H1 (cell line): ENCODE measurements at regions not wholly inside any gene's neighbourhood (a gene's known extent, or its start where the extent isn't known, plus 50 kb on each side); places are given as distances from the start of the nearest gene placed in this dataset.

Source experiments
- CTCF ChIA-PET: fragments of 300-600 bp; sonication (Branson Sonifier 250); formaldehyde crosslinking; loops from one replicate; lab custom pipeline; 2021; ENCODE audit not compliant: partially characterized antibody; lab: Charles Lee
- POLR2A ChIA-PET: fragments of 300-600 bp; sonication (Branson Sonifier 250); formaldehyde crosslinking; loops from one replicate; lab custom pipeline; 2021; ENCODE audit warnings: inconsistent platforms; ENCODE audit not compliant: partially characterized antibody; lab: Charles Lee
- DNase-seq, 2 experiments: peaks; one replicate each; pipeline versions ENCODE4 v3.0.0 to v3.0.0-alpha.2; 2010 to 2022; ENCODE audit warnings: low spot score in 2 of 2, low read depth in 1 of 2, mixed read lengths in 1 of 2
- FAIRE-seq: peaks from 2 replicates; lab custom pipeline; 2011; peaks lifted over from hg19 to GRCh38; lab: Jason Lieb, UNC
- H2AFZ ChIP-seq: 2 replicates; pipeline ENCODE4 v1.8.1; 2012; ENCODE audit warnings: low read length, inconsistent platforms
- H2AK5ac ChIP-seq: 2 replicates; pipeline ENCODE4 v1.6.1; 2013; ENCODE audit warnings: low read depth, low read length
- H2BK120ac ChIP-seq: replicated peaks from 2 replicates; pipeline ENCODE3; 2013; ENCODE audit warnings: low read depth, low read length, inconsistent platforms
- H2BK12ac ChIP-seq: 2 replicates; pipeline ENCODE4 v1.6.1; 2013; ENCODE audit warnings: low read depth, low read length
- H2BK15ac ChIP-seq: 2 replicates; pipeline ENCODE4 v1.6.1; 2013; ENCODE audit warnings: low read length
- H2BK20ac ChIP-seq: 2 replicates; pipeline ENCODE4 v1.6.1; 2013; ENCODE audit warnings: low read length
- H2BK5ac ChIP-seq: 2 replicates; pipeline ENCODE4 v1.6.1; 2013; ENCODE audit warnings: low read depth, low read length
- H3K14ac ChIP-seq: 2 replicates; pipeline ENCODE4 v1.6.1; 2013; ENCODE audit warnings: inconsistent platforms; ENCODE audit not compliant: insufficient read length
- H3K18ac ChIP-seq: 2 replicates; pipeline ENCODE4 v1.6.1; 2013; ENCODE audit warnings: low read length; ENCODE audit errors: extremely low read depth
- H3K23ac ChIP-seq: 2 replicates; pipeline ENCODE4 v1.6.1; 2013; ENCODE audit warnings: inconsistent platforms; ENCODE audit not compliant: insufficient read length
- H3K23me2 ChIP-seq: 2 replicates; pipeline ENCODE4 v1.6.1; 2013; ENCODE audit warnings: low read depth, low read length
- H3K27ac ChIP-seq: 2 replicates; pipeline ENCODE4 v1.6.1; 2011; ENCODE audit warnings: low read depth, low read length, inconsistent platforms
- H3K27me3 ChIP-seq, 4 experiments: replicated peaks in 1 of 4; 1 replicate in 1 of 4; 2 replicates in 3 of 4; pipeline versions ENCODE4 v1.6.1 to v1.8.1; 2011 to 2013; ENCODE audit warnings: low read length in 3 of 4, mild to moderate bottlenecking in 3 of 4, inconsistent platforms in 2 of 4, mixed read lengths in 2 of 4, moderate library complexity in 1 of 4; ENCODE audit not compliant: control insufficient read depth in 3 of 4, insufficient read depth in 3 of 4; ENCODE audit errors: extremely low read depth in 1 of 4
- H3K36me3 ChIP-seq, 4 experiments: 2 replicates each; pipeline versions ENCODE4 v1.6.1 to v1.8.1; 2011 to 2013; ENCODE audit warnings: mild to moderate bottlenecking in 4 of 4, low read length in 3 of 4, moderate library complexity in 2 of 4, control low read depth in 1 of 4, inconsistent platforms in 1 of 4; ENCODE audit not compliant: insufficient read depth in 4 of 4, control insufficient read depth in 2 of 4
- H3K4ac ChIP-seq: replicated peaks from 2 replicates; pipeline ENCODE3; 2013; ENCODE audit warnings: low read length, low read depth, mixed read lengths, inconsistent platforms; ENCODE audit not compliant: insufficient read length
- H3K4me1 ChIP-seq, 4 experiments: replicated peaks in 1 of 4; 1 replicate in 1 of 4; 2 replicates in 3 of 4; pipeline versions ENCODE4 v1.6.1 to v1.8.1; 2011 to 2013; ENCODE audit warnings: low read length in 3 of 4, inconsistent platforms in 2 of 4, mixed read lengths in 1 of 4; ENCODE audit not compliant: insufficient read depth in 4 of 4, control insufficient read depth in 3 of 4
- H3K4me2 ChIP-seq, 2 experiments: 2 replicates each; pipeline versions ENCODE4 v1.6.1 to v1.8.1; 2011 to 2013; ENCODE audit warnings: low read depth in 2 of 2, low read length in 2 of 2, control low read depth in 1 of 2, inconsistent platforms in 1 of 2, mild to moderate bottlenecking in 1 of 2; ENCODE audit not compliant: insufficient read depth in 1 of 2
- H3K4me3 ChIP-seq, 4 experiments: fragments of 200-600, 300-600 bp in 1 of 4; sonication (generic), shearing (Covaris generic), sonication (Bioruptor Twin) in 1 of 4; 2 replicates each; pipeline versions ENCODE4 v1.5.1 to v1.8.1; 2011 to 2016; ENCODE audit warnings: low read length in 4 of 4, low read depth in 3 of 4, control low read depth in 2 of 4, inconsistent platforms in 2 of 4, mild to moderate bottlenecking in 2 of 4, mixed read lengths in 1 of 4, moderate library complexity in 1 of 4; ENCODE audit not compliant: insufficient read depth in 2 of 4; ENCODE audit errors: extremely low read depth in 1 of 4
- H3K56ac ChIP-seq: replicated peaks from 2 replicates; pipeline ENCODE3; 2013; ENCODE audit warnings: low read depth, mild to moderate bottlenecking, mixed read lengths, low read length, inconsistent platforms; ENCODE audit not compliant: insufficient read length
- H3K79me1 ChIP-seq: 2 replicates; pipeline ENCODE4 v1.6.1; 2013; ENCODE audit warnings: low read depth, low read length, control low read depth
- H3K79me2 ChIP-seq, 2 experiments: 2 replicates each; pipeline versions ENCODE4 v1.6.1 to v1.8.1; 2012 to 2013; ENCODE audit warnings: low read length in 2 of 2, mild to moderate bottlenecking in 2 of 2, inconsistent platforms in 1 of 2; ENCODE audit not compliant: insufficient read depth in 2 of 2, control insufficient read depth in 1 of 2
- H3K9ac ChIP-seq, 4 experiments: replicated peaks in 1 of 4; 1 replicate in 1 of 4; 2 replicates in 3 of 4; pipeline versions ENCODE4 v1.6.1 to v1.8.1; 2011 to 2013; ENCODE audit warnings: low read depth in 3 of 4, low read length in 3 of 4, control low read depth in 2 of 4, mild to moderate bottlenecking in 2 of 4, moderate library complexity in 2 of 4, inconsistent platforms in 1 of 4; ENCODE audit errors: extremely low read depth in 1 of 4
- H3K9me3 ChIP-seq, 2 experiments: 2 replicates each; pipeline versions ENCODE4 v1.6.1 to v1.8.1; 2012 to 2013; ENCODE audit warnings: mild to moderate bottlenecking in 2 of 2, moderate library complexity in 2 of 2, control low read depth in 1 of 2, inconsistent platforms in 1 of 2, low read depth in 1 of 2, low read length in 1 of 2, mixed read lengths in 1 of 2; ENCODE audit not compliant: insufficient read depth in 2 of 2
- H4K20me1 ChIP-seq, 2 experiments: replicated peaks in 1 of 2; 2 replicates each; pipeline versions ENCODE3 to v1.8.1; 2011 to 2013; ENCODE audit warnings: inconsistent platforms in 2 of 2, low read length in 2 of 2, mild to moderate bottlenecking in 1 of 2; ENCODE audit not compliant: insufficient read depth in 2 of 2, control insufficient read depth in 1 of 2
- H4K5ac ChIP-seq: 2 replicates; pipeline ENCODE4 v1.6.1; 2013; ENCODE audit warnings: low read length, low read depth, mixed read lengths, inconsistent platforms; ENCODE audit not compliant: insufficient read length
- H4K8ac ChIP-seq: 2 replicates; pipeline ENCODE4 v1.8.0; 2013; ENCODE audit warnings: mild to moderate bottlenecking, moderate library complexity, low read length, inconsistent platforms; ENCODE audit not compliant: insufficient read depth; ENCODE audit errors: extremely low read depth
- H4K91ac ChIP-seq: replicated peaks from 2 replicates; pipeline ENCODE3; 2013; ENCODE audit warnings: low read length, mixed read lengths, inconsistent platforms; ENCODE audit not compliant: insufficient read length
- CBX8 ChIP-seq: fragments of 300-800, 300-1000 bp; sonication (generic); IDR thresholded peaks from 2 replicates; pipeline ENCODE4 v1.7.1; 2016; ENCODE audit warnings: low read depth, low read length, borderline replicate concordance
- CEBPB ChIP-seq: IDR thresholded peaks from 2 replicates; pipeline ENCODE4 v1.6.1; 2012; ENCODE audit warnings: low read depth, low read length
- CHD2 ChIP-seq: IDR thresholded peaks from 2 replicates; pipeline ENCODE4 v1.6.1; 2012; ENCODE audit warnings: low read length, improper control_type of control experiment
- CTBP2 ChIP-seq: IDR thresholded peaks from 2 replicates; pipeline ENCODE4 v1.7.0; 2011; ENCODE audit warnings: borderline replicate concordance, mild to moderate bottlenecking, moderate library complexity, mixed read lengths, low read length; ENCODE audit not compliant: insufficient read depth, insufficient read length
- HDAC2 ChIP-seq, 2 experiments: fragments of 300-600 bp in 1 of 2; sonication (generic) in 1 of 2; IDR thresholded peaks; 2 replicates each; pipeline ENCODE4 v1.6.1; 2011 to 2012; ENCODE audit warnings: low read depth in 2 of 2, low read length in 2 of 2, mild to moderate bottlenecking in 2 of 2, moderate library complexity in 2 of 2, borderline replicate concordance in 1 of 2, inconsistent platforms in 1 of 2
- KDM5A ChIP-seq: fragments of 200-600 bp; IDR thresholded peaks from 2 replicates; pipeline ENCODE4 v1.7.1; 2012; ENCODE audit warnings: mild to moderate bottlenecking, low read length, inconsistent platforms, mixed read lengths
- POLR2A ChIP-seq, 2 experiments: IDR thresholded peaks; 1 replicate in 1 of 2; 2 replicates in 1 of 2; pipeline ENCODE4 v1.6.1; 2011; ENCODE audit warnings: low read depth in 2 of 2, low read length in 2 of 2, mild to moderate bottlenecking in 2 of 2; ENCODE audit errors: control extremely low read depth in 1 of 2
- RXRA ChIP-seq: IDR thresholded peaks from 2 replicates; pipeline ENCODE4 v1.6.1; 2011; ENCODE audit warnings: low read depth, mild to moderate bottlenecking, low read length, moderate library complexity; ENCODE audit not compliant: insufficient read depth
- SAP30 ChIP-seq: fragments of 300-600 bp; sonication (generic); IDR thresholded peaks from 2 replicates; pipeline ENCODE4 v1.7.1; 2012; ENCODE audit warnings: low read length, moderate library complexity, mild to moderate bottlenecking, inconsistent platforms; ENCODE audit not compliant: insufficient read depth, insufficient replicate concordance
- SP1 ChIP-seq: IDR thresholded peaks from 2 replicates; pipeline ENCODE4 v1.6.1; 2011; ENCODE audit warnings: low read depth, low read length
- SP4 ChIP-seq: IDR thresholded peaks from 2 replicates; pipeline ENCODE4 v1.6.1; 2012; ENCODE audit warnings: low read length, inconsistent platforms
- SUZ12 ChIP-seq: fragments of 200-600 bp; sonication (generic); IDR thresholded peaks from 2 replicates; pipeline ENCODE4 v1.6.1; 2012; ENCODE audit warnings: mild to moderate bottlenecking, inconsistent platforms, low read length, moderate library complexity, mixed read lengths
- TEAD4 ChIP-seq: IDR thresholded peaks from 2 replicates; pipeline ENCODE4 v1.6.1; 2012; ENCODE audit warnings: low read depth, low read length, inconsistent platforms, mixed read lengths
- WGBS, 2 experiments: shearing (Covaris generic) in 1 of 2; methylation state at CpG; one replicate each; pipeline versions ENCODE4 v1.1.6 to v1.1.7; 2013 to 2015; ENCODE audit warnings: low lambda C conversion rate in 2 of 2, mixed read lengths in 2 of 2, inconsistent platforms in 1 of 2, low coverage in 1 of 2, missing lambda C conversion rate in 1 of 2; ENCODE audit not compliant: insufficient replicate concordance in 2 of 2, insufficient coverage in 1 of 2, insufficient read length in 1 of 2; ENCODE audit errors: extremely low coverage in 1 of 2, missing lambda C conversion rate in 1 of 2; 5-methylcytosine and 5-hydroxymethylcytosine counted together
- TF ChIP-seq, protein P1 (sequence below): IDR thresholded peaks from 2 replicates; pipeline ENCODE4 v1.6.1; 2012; ENCODE audit warnings: low read length, inconsistent platforms

DNA sequence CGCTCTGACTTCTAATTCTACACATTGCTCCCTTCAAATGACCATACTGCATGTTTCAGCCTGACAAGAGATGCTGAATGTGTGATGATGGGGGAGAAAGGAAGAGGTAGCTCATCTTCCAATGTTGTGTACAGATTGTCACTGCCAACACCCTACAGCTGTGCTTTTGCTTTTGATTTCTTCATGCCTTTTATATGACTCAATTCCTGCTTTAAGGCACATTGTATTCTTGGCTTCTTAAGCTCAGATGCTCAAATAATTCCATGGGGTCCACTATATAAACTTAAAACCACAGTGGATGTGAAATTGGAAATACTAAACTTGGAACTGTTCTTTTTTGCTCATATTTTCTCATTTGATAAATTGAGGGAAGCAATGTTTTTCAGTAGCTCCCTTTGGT, 183.2 kb upstream of the WDFY3 start:
- Histone ChIP-seq H4K91ac (no peak overlapping the region), H3K4me2 (no peak overlapping the region), H3K79me1 (no peaks in the 10 kb centered on the region), H2BK5ac (no peak overlapping the region), H2BK120ac (no peak overlapping the region), H3K9me3 (no peaks in the 10 kb centered on the region), H2BK12ac (no peak overlapping the region), H3K79me2 (no peaks in the 10 kb centered on the region), H2AFZ (no peak overlapping the region), H3K56ac (no peak overlapping the region), H3K36me3 (no peaks in the 10 kb centered on the region), H2AK5ac (no peak overlapping the region), H3K9ac (no peak overlapping the region), H3K23me2 (no peaks in the 10 kb centered on the region), H4K8ac (no peak overlapping the region), H2BK20ac (no peak overlapping the region), H3K4ac (no peak overlapping the region), H3K23ac (no peak overlapping the region), H4K20me1 (no peaks in the 10 kb centered on the region), H3K14ac (no peak overlapping the region), H3K27me3 (no peaks in the 10 kb centered on the region), H3K18ac (no peak overlapping the region), H3K4me1 (no peaks in the 10 kb centered on the region), H3K27ac (no peak overlapping the region), H3K4me3 (no peak overlapping the region), H4K5ac (no peak overlapping the region), H2BK15ac (no peak overlapping the region)
- ChIA-PET POLR2A (no interaction called here), CTCF (interaction anchor here (0.7 to 3.6 kb wide), 11 partner anchors 16 to 598 kb away, joined by 3 to 16 read pairs (median 5); no protein-coding TSS in a partner anchor)
- FAIRE-seq (no peak), DNase-seq (no peak)
- 89% methylated on average over 1 of the region's 1 CpG; no CpG with 5 or more reads in 1 of the 2 experiments for WGBS, 2 experiments
- TF ChIP-seq RXRA (no peak), SUZ12 (no peak), POLR2A (IDR thresholded peaks at IDR 0.05; ENCODE audit: control extremely low read depth in 1 of 2, low read depth in 2 of 2, low read length in 2 of 2) (no peak), CHD2 (no peak), SP1 (no peak), TEAD4 (no peak), SP4 (no peak), CBX8 (no peak), KDM5A (no peak), CEBPB (no peak), HDAC2 (IDR thresholded peaks at IDR 0.05; ENCODE audit: borderline replicate concordance in 1 of 2, low read depth in 2 of 2, low read length in 2 of 2) (no peak), SAP30 (no peak), CTBP2 (no peak)
- TF ChIP-seq, protein P1, sequence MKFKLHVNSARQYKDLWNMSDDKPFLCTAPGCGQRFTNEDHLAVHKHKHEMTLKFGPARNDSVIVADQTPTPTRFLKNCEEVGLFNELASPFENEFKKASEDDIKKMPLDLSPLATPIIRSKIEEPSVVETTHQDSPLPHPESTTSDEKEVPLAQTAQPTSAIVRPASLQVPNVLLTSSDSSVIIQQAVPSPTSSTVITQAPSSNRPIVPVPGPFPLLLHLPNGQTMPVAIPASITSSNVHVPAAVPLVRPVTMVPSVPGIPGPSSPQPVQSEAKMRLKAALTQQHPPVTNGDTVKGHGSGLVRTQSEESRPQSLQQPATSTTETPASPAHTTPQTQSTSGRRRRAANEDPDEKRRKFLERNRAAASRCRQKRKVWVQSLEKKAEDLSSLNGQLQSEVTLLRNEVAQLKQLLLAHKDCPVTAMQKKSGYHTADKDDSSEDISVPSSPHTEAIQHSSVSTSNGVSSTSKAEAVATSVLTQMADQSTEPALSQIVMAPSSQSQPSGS = no peak
